GM12875 (cell line): ENCODE measurements at regions not wholly inside any gene's neighbourhood (a gene's known extent, or its start where the extent isn't known, plus 50 kb on each side); places are given as distances from the start of the nearest gene placed in this dataset.

ENCODE experiments used
- H3K4me3 ChIP-seq: one replicate; pipeline ENCODE4 v1.5.1; 2011; ENCODE audit warnings: low read depth, low read length, control low read depth
- TF ChIP-seq, protein P1 (sequence below): IDR thresholded peaks from 2 replicates; pipeline ENCODE4 v1.5.1; 2011; ENCODE audit warnings: low read depth, mild to moderate bottlenecking, control low read depth, inconsistent platforms, low read length, moderate library complexity, borderline replicate concordance; ENCODE audit not compliant: insufficient read depth

- TF ChIP-seq, protein P1, sequence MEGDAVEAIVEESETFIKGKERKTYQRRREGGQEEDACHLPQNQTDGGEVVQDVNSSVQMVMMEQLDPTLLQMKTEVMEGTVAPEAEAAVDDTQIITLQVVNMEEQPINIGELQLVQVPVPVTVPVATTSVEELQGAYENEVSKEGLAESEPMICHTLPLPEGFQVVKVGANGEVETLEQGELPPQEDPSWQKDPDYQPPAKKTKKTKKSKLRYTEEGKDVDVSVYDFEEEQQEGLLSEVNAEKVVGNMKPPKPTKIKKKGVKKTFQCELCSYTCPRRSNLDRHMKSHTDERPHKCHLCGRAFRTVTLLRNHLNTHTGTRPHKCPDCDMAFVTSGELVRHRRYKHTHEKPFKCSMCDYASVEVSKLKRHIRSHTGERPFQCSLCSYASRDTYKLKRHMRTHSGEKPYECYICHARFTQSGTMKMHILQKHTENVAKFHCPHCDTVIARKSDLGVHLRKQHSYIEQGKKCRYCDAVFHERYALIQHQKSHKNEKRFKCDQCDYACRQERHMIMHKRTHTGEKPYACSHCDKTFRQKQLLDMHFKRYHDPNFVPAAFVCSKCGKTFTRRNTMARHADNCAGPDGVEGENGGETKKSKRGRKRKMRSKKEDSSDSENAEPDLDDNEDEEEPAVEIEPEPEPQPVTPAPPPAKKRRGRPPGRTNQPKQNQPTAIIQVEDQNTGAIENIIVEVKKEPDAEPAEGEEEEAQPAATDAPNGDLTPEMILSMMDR: no peak
- H3K4me3 ChIP-seq: no peak overlapping the region
Observed at GRCh38 chr18:43876748-43877147, 599.5 kb upstream of the SYT4 start.

- H3K4me3 ChIP-seq: no peak overlapping the region
- TF ChIP-seq, protein P1: no peak
Observed at GRCh38 chr18:43877616-43878321, 600.5 kb upstream of the SYT4 start.

- TF ChIP-seq, protein P1: no peak
- H3K4me3 ChIP-seq: no peak overlapping the region
Observed at GRCh38 chr18:43879415-43879814, 602.1 kb upstream of the SYT4 start.

DNA sequence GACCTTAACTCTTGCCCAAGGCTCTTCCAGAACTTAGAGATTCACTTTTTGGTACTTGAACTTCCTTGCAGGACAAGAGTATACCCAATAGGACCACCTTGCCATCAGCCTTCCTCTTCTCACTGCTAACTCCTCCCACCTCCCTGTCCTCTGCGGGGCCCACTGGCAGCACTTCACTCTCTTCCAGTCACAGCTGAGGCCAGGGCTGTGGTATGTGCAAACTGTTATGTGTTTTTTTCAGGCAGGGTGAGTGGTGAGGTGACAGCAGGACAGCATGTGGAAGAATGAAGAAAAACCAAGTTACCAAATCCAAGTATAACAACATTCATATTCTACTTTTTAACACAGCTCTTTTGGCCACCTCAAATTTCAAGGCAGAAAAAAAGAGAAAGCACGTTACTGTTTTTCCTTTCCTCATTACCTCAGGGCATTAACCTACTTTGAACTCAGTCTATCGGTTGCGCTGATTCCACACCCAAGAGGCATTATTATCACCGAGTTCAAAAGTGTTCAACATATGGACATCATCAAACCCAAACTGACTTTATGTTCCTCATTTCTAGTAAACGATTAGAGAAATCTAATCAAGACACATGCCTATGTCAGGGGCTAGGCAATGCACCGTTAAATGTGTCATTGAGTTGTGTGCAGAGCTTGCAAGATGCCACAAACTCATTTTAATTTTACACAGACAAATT, 605.2 kb upstream of the SYT4 start:
- no peak overlapping the region for H3K4me3 ChIP-seq

GRCh38 chr18:43883886-43884285, 606.6 kb upstream of the SYT4 start:
- no peak overlapping the region for H3K4me3 ChIP-seq
- TF ChIP-seq, protein P1: no peak

More for the DNA sequence above, 605.2 kb upstream of the SYT4 start:
- TF ChIP-seq, protein P1: no peak

DNA sequence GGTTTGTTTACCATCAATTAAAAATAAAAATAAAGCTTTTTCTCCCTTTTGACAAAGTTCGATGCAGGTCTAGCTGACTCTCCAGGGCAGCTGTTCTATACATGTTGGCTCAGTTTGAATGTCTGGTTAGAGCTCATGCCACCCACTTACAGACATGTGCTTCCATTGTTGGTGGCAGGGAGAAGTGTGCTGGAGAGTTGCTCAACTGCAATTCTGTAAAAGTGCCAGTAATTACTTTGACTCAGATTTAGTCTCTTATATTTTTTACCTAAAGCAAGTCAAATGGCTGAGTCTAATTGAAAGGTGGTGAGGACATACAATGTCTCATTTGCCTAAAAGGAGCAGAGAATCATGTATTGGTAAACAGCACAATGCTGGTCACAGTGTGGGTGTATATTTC, 609.1 kb upstream of the SYT4 start:
- TF ChIP-seq, protein P1: no peak
- no peak overlapping the region for H3K4me3 ChIP-seq

DNA sequence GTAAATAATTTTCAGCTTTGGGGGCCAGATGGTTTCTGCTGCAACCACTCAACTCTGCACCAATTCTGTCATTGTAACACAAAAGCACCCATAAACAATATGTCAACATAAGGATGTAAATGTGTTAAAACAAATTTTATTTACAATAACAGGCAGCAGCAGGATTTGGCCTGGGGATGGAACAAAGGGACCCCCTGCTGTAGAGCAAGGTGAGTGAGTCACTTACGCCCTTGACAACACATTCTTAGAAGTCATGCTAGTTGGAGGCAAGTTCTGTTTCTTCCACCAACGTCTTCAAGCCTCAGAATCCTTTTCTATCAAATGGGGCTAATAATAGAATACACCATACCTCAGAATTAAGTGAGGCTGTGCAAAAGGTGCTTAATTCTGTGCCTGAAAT, 610.2 kb upstream of the SYT4 start:
- no peak overlapping the region for H3K4me3 ChIP-seq
- TF ChIP-seq, protein P1: no peak
